ENCODE measurements at regions not wholly inside any gene's neighbourhood (a gene's known extent, or its start where the extent isn't known, plus 50 kb on each side); places are given as distances from the start of the nearest gene placed in this dataset.

DNA sequence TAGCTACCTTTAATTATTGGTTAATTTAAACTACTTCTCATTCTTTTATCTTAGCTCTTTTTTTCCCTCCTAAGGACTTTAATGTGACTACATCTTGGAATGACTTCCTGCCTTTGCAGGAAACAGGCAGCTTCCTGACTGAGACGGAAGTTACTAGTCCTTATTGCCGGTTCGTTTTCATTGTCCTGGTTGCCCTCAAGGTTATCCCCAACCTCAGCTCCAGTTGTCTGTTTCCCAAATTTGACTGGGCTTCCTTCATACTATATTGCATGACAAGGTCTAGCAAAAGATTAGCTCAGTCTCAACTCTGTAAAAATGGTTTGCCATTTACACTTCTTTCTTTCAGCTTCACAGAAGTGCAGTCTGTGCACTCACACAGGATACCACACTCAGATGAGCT is 109.9 kb upstream of the DDX53 start:
- TF ChIP-seq, protein P1, sequence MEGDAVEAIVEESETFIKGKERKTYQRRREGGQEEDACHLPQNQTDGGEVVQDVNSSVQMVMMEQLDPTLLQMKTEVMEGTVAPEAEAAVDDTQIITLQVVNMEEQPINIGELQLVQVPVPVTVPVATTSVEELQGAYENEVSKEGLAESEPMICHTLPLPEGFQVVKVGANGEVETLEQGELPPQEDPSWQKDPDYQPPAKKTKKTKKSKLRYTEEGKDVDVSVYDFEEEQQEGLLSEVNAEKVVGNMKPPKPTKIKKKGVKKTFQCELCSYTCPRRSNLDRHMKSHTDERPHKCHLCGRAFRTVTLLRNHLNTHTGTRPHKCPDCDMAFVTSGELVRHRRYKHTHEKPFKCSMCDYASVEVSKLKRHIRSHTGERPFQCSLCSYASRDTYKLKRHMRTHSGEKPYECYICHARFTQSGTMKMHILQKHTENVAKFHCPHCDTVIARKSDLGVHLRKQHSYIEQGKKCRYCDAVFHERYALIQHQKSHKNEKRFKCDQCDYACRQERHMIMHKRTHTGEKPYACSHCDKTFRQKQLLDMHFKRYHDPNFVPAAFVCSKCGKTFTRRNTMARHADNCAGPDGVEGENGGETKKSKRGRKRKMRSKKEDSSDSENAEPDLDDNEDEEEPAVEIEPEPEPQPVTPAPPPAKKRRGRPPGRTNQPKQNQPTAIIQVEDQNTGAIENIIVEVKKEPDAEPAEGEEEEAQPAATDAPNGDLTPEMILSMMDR (IDR thresholded peaks at IDR 0.05; ENCODE audit: extremely low read depth in 1 of 2, insufficient read depth in 1 of 2, low read depth in 1 of 2, low read length in 2 of 2): no peak
- TF ChIP-seq EZH2 (IDR thresholded peaks at IDR 0.05; ENCODE audit: borderline replicate concordance, low read depth, low read length, severe bottlenecking) (no peak), JUN (IDR thresholded peaks at IDR 0.05; ENCODE audit: borderline replicate concordance, insufficient read depth, insufficient read length, low read depth) (no peak)
